ENCODE measurements at regions not wholly inside any gene's neighbourhood (a gene's known extent, or its start where the extent isn't known, plus 50 kb on each side); places are given as distances from the start of the nearest gene placed in this dataset.

DNA sequence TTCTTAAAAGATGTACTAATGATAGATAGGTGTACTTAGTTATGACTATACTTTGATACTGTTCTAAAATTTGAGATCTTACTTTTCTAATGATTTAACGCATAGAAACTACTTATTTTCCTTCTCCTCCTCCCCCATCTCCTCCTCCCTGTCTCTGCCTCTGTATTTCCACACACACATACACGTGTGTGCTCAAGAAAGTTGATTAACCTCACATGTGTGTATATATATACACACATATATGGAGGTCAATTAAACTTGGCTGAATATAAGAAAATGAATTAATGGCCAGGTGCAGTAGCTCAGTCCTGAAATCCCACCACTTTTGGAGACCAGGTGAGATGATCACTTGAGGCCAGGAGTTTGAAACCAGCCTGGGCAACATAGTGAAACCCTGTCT, 362.7 kb upstream of the SYT1 start:
- TF ChIP-seq CTCF (IDR thresholded peaks at IDR 0.05) (no peak), POLR2A (IDR thresholded peaks at IDR 0.05) (no peak)
